HG02642 (cell line): ENCODE measurements at regions not wholly inside any gene's neighbourhood (a gene's known extent, or its start where the extent isn't known, plus 50 kb on each side); places are given as distances from the start of the nearest gene placed in this dataset.
A peak's percentile ranks its signal among the peaks of the same experiment; 100 is the strongest.

ENCODE experiments used
- ATAC-seq: cut with Tn5 transposase; IDR thresholded peaks from one replicate; pipeline ENCODE4 v1.9.1; 2021; ENCODE audit warnings: mild to moderate bottlenecking; ENCODE audit not compliant: unreplicated experiment, poor library complexity

DNA sequence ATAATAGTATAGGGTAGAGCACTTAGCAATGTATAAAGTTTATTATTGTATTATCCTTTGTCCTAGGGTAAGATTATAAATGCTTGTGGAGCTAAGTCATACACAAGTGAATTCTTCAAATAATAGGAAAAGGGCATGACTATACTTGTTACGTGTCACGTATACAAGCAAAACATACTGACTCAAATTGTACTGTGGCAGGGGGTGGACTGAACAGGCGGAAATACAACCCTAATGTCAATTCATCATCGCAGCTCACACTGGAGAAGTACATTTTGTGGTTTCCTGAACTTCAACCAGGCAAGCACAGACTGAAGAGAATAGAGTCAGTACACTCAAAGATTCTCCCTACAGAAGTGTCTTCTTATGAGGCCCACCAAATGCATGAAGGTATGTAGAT, 201.0 kb downstream of the MBD2 start:
- ATAC-seq, result no peak

DNA sequence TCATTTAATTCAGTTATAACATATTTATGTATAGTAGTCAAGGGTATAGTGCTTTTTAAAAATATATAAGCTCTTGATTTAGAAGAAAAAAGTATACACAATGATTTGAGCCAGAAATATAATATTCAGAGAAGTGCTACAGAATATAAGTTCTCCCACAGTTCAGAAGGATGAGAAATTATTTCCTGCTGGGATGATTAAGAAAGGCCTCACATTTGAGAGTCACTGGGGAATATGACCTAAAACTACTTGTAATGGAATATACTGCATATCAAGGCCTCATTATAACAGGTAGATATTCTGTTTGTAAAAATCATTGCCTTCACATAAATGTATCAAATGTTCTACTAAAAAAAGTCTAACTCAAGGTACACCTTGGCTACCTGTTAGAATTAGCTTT, 203.5 kb downstream of the MBD2 start:
- no peak for ATAC-seq

DNA sequence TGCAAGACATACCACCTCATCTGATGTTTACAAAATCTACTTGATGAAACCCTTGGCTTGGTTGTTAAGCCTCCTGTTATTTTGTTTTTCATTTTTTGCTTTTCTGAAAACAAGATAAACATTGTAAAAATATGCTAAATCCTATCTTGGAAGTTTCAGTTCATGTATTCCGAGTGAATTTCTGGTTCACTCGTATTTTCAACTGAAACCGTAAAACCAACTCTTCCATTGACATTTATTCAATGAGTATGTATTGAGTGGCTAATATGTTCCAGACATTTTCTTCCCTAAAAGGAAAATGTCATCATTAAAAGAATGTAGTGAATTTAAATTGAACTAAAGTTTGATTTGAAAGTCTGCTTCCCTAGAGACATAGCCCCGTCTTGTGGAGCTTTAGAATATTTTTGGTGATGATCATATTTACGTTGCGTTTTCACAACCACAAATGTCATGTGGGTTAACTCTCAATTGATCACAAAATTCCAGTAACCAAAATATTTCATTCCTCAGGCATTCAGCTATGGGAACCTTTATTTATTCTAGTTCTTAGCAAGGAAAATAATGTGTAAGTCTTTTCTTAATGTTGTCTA, 204.2 kb downstream of the MBD2 start:
- ATAC-seq, result no peak

DNA sequence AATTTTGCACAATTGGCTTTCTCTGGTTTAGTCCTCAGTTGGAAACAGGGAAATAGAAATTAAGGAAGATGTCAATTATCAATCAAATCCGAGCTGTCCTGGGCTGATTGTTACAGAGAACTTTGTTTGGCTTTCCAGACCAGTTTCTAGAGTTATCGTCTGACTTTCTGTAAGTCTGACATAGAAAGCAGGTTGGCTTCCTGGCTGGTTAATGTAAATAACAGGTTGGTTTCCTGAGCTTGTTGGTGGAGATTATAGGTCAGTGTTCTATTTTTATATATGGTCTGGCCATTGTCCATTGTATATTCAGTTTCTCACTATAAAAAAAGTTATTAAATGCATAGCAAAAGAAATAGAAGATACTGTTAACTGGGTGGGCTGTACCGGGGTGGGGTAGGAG, 204.8 kb downstream of the MBD2 start:
- ATAC-seq, result no peak

DNA sequence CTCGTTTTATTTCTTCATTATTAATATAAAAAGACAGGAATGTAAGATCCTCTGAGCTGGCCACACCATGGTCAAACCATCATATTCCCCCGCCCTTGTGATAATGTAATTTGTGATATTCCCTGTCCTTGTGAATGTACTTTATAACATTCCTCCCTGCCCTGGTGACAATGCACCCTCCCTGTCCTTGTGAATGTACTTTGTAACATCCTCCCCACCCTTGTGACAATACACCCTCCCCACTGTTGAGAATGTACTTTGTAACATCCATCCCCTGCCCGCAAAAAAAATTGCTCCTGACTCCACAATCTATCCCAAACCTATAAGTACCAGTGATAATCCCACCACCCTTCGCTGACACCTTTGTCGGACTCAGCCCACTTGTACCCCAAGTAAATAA, 211.0 kb downstream of the MBD2 start:
- no peak for ATAC-seq

DNA sequence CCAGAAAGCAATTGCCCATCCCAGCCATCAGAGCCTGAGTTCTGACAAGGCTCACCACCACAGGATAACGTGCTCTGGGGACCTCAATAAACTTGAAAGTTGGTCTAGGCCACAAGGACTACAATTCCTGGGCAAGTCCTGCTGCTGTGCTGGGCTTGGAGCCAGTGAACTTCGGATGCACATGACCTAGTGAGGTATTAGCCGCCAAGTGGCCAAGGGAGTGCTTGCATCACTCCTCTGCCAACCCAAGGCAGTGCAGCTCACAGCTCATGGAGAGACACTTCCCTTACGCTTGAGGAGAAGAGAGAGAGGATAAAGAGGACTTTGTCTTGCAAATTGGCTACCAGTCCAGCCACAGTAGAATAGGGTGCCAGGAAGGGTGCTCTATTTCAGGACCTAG, 219.6 kb downstream of the MBD2 start:
- no peak for ATAC-seq

DNA sequence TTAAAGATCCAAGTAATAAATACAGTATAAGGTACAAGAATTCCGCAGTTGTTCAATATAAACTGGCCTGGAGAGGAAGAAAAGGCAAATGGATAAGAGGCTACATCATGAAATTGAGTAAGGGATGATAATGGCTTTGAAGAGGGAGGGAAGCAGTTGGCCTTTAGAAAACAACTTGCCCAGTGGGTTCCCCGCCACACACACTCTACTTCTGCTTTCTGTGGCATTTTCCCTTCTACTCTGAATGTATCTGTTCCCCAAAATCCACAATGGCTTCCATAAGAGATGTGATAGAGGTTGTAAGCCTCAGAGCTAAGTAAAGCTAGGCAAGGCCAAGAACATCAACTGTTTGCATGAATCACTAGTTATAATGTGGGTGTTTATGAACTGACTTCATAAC, 221.3 kb downstream of the MBD2 start:
- no peak for ATAC-seq

DNA sequence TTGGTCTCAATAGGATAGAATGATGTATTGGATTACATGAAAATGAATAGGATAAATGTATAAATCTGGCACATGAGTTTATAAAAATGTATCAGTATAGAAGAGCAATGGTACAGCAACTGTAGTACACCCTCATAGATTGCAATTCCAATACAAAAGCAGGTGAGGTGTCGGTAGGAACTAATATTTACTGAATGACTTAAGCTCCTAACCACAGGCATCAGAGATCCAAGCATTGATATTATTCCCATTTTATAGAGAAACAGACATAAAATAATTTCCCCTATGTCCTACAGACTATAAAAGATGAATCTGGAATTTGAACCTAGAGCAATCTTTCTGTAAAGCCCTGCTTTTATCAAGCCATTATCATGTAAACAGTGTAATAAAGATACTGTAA, 227.4 kb downstream of the MBD2 start:
- ATAC-seq, result no peak

DNA sequence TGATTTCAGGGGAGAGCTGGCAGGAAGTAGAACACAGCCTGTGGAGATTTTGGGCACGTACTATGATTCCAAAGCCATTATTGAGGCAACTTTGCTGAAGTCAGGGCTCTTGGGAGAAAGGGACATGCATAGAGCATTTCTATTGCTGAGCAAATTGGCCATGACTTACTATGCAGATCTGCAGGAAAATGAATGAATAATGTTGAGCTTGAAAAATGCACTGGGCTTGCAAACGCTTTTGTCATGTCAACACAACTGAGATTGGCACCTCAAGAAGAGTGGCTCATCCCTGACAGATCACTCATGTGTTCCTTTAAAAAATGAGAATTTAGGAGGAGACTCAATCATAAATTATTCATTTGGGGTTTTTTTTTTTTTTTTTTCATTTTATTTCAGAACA, 230.5 kb downstream of the MBD2 start:
- ATAC-seq, result no peak

DNA sequence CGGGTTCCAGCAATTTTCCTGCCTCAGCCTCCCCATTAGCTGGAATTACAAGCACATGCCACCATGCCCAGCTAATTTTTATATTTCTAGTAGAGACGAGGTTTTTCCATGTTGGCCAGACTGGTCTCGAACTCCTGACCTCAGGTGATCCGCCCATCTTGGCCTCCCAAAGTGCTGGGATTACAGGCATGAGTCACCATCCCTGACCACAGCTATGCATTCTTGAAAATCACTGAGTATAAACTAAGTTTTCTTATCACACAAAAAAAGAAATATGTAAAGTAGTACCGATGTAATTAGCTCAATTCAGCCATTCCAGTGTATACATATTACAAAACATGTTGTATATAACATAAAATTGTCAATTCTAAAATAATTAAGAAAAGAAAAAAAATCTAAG, 232.7 kb downstream of the MBD2 start:
- ATAC-seq, result no peak

DNA sequence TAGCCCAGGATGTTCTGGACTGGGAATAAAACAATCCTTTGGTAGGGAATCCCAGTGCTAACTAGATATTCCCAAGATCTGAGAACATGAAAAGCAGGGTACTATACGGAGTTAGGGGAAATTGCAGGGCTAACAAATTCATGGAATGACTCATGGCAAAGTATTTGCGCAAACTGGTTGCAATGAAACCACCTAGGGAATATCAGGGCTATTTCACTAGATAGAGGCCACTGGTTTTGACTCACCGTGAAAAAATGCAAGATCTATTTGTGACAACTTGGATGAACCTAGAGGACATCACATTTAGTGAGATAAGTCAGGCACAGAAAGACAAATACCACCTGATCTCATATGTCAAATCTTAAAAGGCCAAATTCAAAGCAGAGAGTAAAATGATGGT, 233.3 kb downstream of the MBD2 start:
- ATAC-seq, result no peak

DNA sequence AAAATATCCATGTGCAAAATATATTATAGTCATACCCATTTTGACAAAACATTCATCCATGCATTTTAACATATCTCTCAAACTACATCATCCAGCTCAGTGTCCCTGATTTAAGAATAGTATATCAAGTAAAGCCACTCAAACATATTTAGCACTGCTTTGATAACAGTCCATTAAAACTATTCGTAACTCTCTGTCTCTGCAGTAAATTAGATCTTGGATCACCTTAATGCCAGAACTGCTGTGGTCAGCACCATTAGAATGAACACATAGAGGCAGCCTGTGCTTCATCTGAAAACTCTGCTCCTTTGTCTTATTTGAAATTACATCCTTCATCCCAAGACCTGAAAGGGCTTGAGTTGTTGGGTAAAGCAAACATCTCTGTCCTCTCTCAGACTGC, 234.0 kb downstream of the MBD2 start:
- no peak for ATAC-seq

DNA sequence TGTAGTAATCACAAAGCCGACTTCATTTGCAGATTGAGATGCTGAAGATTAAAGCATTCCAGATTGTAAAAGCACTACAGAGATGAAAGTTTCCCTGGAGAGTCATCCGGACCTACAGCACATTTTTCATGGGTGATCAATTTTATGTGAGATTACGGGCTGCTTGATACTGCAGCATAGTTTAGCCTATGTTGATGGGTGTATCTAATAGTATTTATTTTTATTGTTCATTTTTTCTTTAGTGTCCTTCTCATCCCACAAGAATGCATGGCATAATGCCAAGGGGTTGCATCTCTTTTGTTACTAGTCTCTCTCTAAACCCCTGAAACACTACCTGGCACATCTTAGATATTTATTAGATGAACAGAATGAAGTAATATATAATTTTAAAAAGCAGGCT, 240.4 kb downstream of the MBD2 start:
- ATAC-seq, result no peak

DNA sequence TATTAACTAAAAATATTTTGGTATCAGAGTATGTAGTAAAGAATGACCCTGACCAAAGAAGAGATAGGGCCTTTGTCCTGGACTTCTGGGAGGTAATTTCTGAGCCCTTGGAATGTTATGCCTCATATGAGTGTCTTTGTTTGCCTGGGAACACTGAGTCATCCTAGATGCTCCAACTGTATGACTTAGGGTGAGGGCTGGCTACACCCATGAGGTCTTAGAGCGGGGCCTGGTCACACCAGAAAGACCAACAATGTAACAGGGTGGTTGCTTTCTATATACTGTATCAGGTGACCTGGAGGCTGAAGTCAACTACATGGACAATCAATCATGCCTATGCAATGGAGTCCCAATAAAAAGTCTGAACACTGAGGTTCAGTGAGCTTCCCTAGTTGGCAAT, 253.1 kb downstream of the MBD2 start:
- no peak for ATAC-seq

DNA sequence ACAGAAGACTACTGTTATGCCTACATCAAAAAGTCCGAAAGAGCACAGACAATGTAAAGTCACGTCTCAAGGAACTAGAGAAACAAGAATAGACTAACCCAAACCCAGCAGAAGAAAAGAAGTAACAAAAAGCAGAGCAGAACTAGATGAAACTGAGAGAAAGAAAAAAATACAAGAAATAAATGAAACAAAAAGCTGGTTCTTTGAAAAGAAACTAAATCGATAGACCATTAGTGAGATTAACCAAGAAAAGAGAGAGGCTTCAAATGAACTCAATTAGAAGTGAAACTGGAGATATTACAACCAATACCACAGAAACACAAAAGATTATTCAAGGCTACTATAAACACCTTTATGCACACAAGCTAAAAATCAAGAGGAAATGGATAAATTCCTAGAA, 271.8 kb downstream of the MBD2 start:
- ATAC-seq, result peak; percentile 47

DNA sequence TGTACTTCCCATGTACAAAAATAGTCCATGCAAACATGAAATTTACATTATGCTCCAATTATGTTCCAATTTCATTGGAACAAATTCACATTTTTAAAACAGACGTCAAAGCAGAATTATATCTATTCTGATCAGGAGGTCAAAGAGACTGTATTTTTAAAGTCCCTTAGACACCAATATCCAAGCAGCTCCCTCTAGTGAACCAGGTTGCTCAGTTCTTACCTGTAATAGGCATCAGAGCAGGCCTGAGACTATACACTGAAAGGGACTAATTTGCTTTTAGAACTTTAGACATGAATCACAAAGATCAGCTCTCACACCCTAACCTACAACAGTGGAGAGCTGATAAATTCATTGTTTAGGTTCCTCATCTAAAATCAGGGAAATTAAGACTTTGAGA, 273.9 kb downstream of the MBD2 start:
- no peak for ATAC-seq

DNA sequence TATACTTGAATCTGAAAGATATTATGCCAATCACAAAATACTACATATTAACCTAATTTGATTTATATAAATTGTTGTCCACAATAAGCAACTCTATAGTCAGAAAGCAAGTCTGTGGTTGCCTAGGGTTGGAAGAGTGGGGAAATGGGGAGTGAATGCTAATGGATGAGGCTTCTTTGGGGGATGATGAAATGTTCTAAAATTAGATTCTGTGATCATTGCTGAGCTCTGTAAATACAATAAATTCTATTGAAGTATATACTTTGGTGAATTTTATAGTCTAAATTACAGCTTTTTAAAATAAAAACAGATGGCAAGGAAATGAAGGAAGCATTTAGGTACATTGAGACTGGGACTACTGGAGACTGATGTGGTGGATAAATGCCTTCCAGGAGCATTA, 275.5 kb downstream of the MBD2 start:
- ATAC-seq, result no peak

DNA sequence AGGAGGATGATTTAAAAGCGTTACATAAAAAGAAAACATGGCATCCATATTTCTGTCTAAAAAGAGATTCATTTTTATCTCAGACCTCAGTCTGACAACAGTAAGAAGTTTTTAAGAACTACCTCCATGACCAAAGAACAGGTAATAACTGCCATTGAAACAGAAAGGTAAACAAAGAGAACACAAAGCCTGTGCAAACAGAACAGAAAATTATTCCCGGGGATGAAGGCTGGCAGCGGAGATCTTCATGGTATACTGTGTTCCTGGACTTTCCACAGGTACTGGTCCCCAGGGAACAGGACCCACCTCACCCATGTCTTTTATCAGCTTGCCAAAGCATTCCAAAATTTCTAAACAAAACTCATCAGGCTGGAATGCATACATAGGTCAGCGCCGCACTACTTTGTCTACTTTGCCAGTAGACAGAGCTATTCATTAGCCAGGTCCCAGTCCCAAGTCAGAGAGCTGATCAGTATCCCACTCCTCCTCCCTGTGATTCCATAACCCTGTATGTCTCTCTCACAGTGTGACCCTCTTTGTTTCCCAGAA, 277.3 kb downstream of the MBD2 start:
- ATAC-seq, result no peak

DNA sequence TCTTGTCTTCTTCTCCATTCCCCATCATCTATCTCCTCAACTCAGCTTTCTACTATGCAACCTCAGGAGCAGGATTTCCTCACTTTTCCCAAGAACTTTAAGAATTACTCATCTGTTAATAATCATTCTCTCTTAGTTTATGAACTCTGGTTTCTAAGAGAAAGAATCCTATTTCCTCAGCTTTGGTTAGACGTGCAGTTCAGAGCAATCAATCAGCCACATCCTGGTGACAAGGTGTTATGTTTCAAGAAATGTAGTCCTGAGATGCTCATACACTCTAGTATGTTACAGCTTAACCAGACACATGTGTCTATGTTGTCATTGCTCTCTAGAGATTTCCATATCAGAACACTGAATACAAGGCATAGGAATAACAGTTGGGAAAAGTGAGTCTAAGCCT, 277.9 kb downstream of the MBD2 start:
- no peak for ATAC-seq

DNA sequence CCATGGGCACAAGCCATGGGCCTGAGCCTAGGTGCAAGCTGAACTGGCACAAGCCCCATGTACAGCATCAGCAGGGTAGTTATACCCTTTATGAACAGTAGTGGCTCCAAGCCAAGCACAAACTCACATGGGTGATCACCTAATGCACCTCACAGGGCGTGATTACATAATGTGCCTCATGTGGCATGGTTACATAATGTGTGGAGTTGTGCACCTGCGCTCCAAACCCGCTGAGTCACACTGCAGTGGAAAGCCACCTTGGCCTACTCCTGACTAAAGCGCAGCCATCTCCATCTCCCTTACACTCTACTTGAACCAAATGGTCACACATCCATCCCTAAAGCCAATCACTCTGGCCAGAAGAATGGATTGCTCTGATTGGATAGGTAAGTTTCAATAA, 279.7 kb downstream of the MBD2 start:
- ATAC-seq, result no peak

DNA sequence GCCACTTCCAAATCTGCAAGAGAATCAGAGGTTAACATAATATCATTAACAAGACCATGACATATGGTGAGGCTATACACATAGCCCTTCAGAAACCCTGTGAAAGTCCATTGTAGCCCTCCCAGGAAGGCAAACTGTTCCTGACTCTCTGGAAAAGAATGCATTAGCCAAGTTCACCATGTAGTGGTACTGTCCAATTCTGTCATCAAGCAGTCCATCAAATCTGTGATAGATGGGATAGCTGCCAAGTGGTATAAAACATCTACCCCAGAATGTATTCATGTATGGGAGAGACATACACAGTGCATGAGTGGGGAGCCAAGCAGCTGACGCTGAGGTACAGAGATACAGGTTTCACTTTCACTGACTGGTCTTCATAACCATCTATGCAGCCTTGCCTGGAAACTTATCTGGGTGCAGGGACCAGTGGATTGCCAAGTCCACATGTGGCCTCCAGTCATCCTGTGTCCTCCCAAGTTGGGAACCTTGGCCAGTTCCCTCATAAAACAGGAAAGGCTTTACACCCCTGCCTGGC, 281.1 kb downstream of the MBD2 start:
- no peak for ATAC-seq

DNA sequence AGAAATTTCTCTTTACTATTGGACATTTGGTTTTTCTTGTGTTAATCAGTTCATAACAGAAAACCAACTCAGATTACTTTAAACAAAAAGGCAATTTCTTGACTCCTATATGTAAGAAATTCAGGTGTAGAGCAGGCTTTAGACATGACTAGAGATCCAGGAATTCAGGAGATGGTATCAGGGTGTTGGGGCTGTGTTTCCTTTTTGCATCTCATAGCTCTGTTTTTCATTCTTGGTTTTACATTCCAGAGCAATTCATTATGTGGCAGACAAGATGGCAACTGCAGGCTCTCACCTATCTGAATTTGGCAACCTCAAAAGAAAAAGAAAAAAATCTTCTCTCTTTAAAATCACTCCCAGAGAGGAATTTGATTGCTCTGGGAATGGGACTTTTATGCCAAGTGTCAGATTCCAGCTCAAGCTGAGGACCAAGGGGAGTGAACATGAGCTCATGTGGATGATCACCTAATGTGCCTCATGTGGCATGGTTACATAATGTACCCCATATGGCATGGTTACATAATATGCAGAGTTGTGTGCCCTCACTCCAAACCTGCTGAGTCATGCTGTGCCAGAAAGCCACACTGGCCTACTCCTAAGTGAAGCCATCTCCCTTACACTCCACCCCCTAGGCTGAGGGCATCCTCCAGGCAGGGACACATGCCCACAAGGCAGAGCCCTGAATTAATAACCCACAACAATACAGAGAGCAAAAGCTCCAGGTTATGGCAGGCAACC, 282.7 kb downstream of the MBD2 start:
- ATAC-seq, result no peak
